Anterior cingulate cortex (tissue), 58 donors: ENCODE measurements at regions not wholly inside any gene's neighbourhood (a gene's known extent, or its start where the extent isn't known, plus 50 kb on each side); places are given as distances from the start of the nearest gene placed in this dataset.

Experiments
- DNase-seq, 58 donors: peaks; one replicate each; lab custom pipeline; 2025; lab: John Stamatoyannopoulos, UW

DNA sequence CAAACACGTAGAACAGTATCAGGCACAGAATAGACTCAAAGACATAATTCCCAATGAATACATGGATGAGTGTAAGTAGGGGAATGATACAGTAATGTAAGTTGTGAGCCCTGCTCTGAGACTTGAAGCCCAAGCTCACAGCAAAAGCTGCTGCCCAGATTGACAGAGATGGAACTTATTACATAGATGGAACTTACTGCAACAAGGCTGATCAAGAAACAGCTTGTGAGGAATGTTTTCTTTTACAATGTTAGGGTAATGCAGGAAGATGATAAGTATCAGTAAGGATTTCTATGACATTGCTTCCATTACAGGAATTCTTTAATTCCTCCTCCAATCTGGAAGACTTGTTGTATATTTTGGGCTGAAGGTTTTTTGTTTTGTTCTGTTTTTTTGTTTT, 278.4 kb downstream of the IL15 start:
- no peak for DNase-seq

DNA sequence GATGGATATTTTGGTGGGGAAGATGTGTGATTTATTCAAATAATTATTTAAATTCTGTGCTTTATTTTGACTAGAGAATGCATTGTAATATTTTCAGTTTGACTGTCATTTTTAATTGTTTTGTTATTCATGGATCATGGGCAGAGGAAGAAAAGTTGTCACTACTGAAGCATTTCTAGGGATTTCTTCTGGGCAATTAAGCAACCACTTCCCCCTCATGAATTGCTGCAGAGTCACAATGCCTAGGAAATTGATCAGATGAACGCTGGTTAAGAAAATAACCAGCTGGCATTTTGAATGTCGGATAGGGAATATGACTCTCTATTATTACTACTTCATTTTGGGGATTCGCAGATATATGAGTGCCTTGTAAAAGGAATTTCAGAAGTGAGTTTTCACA, 283.3 kb downstream of the IL15 start:
- DNase-seq = no peak

DNA sequence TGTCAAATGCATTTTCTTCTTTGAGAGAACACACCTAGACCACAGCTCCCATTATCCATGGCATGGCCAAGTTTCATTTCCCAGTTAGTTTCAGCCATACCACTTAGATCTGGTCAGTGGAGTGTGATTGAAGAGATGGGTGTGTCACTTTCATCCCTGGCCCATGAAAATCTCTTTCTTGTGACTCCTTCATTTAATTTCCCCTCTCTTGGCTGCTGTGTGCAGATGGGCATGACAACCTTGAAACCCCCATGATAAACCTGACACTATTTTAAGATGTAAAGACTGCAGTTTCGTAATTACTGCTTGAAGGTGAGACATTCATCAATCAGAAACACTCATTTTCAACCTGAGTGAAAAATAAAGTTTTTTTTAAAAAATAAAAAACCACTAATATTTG, 284.9 kb downstream of the IL15 start:
- DNase-seq = no peak

DNA sequence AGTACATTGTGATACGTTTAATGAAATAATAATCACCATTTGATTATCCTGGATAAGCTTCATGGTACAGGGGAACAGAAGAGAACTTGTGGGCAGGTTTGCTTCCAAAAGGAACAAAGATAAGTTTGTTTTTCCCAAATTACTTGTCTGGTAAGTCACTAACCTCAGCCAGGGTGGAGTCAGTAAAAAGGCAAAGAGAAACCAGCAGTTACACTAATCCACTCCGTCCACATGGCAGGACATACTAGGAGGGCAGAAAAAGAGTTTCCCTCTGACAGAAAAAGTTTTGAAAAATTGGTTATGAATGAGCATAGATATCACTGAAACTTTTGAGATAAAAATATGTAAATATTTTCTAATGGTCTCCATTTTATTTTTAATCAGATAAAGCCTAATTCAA, 285.9 kb downstream of the IL15 start:
- no peak for DNase-seq

DNA sequence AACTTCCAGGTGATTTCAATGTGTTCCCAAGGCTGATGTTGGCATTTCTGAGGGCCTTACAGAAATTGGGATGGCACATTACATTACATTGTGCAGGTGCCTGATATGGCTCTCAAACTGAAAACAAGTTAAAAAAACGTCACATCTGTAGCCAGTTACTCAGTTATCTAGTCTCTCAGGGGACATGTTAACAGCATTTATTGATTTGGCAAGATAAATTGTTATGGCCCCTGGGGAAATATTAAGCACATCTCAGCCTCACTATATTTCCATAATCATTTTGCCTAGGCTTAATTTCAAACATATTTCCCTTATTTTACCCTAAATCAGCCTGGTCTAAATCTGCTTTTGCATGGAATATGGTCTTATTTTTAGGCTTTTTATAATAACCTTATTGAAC, 290.0 kb downstream of the IL15 start:
- no peak for DNase-seq

DNA sequence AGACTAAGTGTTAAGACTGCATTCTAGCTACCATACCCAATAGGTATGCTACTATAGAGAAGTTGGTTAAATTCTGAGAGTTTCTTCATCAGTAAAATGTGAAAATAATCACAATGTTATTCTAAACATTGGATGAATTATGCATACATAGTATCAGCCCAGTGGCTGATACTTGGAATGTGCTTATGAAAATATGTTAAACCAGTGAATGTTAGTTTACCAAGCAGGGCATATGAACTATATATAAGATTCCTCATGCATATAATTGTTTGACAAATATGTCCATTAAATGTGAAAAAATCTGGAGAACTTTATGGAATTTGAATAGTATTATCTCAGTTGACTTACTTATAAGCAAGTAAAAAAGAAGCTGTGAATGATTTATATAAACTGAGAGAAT, 296.1 kb downstream of the IL15 start:
- DNase-seq = no peak

DNA sequence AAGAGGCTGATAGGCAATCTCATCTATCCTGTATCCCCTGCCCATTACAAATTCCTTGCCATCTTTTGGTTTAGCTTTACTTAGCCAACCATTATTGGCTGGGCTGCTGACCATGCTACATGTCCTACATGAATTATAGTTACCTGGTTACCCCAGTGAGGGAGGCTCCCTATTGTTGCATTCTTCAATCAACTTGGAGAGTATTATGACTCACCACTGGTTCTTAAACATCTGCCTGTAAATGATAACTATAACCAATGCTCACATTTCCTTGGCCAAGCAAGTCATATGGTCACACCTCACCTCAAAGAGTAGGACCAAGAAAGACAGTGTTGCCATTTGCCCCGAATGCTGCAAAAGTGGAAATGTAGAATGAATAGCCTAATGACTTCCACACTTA, 297.6 kb downstream of the IL15 start:
- DNase-seq = no peak

DNA sequence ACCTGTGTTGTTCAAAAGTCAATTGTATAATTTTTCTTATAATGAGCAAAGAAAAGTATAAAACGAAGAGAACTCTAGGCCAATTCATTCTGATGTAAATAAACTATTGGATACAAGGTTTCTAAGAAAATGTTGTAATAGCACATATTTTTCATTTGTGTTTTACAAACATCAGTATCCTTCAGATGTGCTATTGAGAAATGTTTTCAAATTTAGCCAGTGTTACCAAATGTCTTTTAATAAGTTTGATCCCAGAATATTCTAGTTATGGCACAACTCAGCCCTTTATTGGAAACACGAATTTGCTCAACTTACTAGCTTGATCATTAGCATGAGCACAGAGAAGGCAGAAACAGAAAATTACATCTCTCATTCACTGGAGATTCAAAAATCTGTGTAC, 319.3 kb downstream of the IL15 start:
- no peak for DNase-seq

DNA sequence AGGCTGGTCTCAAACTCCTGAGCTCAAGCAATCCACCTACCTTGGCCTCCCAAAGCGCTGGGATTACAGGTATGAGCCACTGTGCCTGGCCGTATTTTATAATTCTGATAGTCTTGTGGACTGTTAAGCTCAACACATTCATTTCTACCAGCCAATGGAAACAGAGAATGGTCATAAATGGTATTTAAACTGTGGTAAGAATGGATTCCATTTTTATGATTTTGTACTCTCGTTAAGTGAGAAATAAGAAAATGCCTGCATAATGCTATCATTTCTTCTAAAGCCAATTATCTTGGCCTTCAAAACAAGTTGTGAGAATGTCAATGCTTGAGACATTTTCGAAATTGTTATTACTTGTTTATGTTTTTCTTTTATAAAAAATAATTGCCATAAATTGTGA, 321.0 kb downstream of the IL15 start:
- no peak for DNase-seq

DNA sequence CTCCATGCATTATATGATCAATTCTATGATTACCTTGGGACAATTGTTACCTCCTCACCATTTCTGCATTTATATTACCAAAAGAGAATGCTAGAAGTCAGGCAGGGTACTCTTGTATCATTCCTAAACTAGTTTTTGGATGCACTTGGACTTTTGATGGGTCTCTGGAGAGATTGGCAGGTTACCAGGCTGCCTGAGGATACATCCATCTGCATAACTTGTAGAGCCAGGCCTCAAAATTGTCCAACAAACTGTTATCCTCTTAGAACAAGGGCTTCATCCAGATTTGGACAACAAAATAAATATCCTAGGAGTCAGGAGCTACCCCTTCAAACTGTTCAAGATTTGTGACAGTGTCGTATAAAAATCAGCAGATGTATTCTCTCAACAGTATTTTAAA, 326.1 kb downstream of the IL15 start:
- no peak for DNase-seq

DNA sequence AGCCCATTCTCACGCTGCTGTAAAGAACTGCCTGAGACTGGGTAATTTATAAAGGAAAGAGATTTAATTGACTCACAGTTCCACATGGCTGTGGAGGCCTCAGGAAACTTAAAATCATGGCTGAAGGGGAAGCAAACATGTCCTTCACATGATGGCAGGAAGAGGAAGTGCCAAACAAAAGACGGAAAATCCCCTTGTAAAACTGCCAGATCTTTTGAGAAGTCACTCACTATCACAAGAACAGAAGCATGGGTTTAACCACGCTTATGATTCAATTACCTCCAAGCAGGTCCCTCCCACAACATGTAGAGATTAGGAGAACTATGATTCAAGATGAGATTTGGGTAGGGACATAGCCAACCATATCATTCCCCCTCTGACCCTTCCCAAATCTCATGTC, 335.5 kb downstream of the IL15 start:
- no peak for DNase-seq

DNA sequence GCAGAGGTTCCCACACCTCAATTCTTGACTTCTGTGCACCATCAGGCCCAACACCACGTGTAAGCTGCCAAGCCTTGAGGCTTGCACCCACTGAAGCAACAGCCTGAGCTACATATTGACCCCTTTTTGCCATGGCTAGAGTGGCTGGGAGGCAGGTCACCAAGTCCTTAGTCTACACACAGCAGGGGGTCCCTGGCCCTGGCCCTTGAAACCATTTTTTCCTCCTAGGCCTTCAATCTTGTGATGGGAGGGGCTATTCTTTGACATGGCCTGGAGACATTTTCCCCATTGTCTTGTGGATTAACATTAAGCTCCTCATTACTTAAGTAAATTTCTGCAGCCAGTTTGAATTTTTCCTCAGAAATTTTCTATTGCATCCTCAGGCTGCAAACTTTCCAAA, 336.6 kb downstream of the IL15 start:
- no peak for DNase-seq
